Liver (tissue), 8 donors: ENCODE measurements at regions not wholly inside any gene's neighbourhood (a gene's known extent, or its start where the extent isn't known, plus 50 kb on each side); places are given as distances from the start of the nearest gene placed in this dataset.

Source experiments
- DNase-seq: peaks from one replicate; pipeline ENCODE4 v3.0.0-alpha.2; 2017; ENCODE audit warnings: low spot score
- H3K27ac ChIP-seq, 2 donors: one replicate each; pipeline ENCODE4 v1.7.0; 2013; ENCODE audit warnings: inconsistent platforms in 2 of 2, low read length in 2 of 2, control low read depth in 1 of 2, low read depth in 1 of 2, mild to moderate bottlenecking in 1 of 2
- H3K27me3 ChIP-seq, 4 donors: one replicate each; pipeline versions ENCODE4 v1.6.1 to v1.7.0; 2013; ENCODE audit warnings: low read length in 3 of 4, inconsistent platforms in 1 of 4, mild to moderate bottlenecking in 1 of 4, moderate library complexity in 1 of 4; ENCODE audit not compliant: control insufficient read depth in 4 of 4, insufficient read depth in 4 of 4
- H3K36me3 ChIP-seq, 4 donors: one replicate each; pipeline versions ENCODE4 v1.6.1 to v1.7.0; 2013; ENCODE audit warnings: low read length in 3 of 4, mild to moderate bottlenecking in 3 of 4, low read depth in 1 of 4, moderate library complexity in 1 of 4; ENCODE audit not compliant: control insufficient read depth in 4 of 4, insufficient read depth in 3 of 4
- H3K4me1 ChIP-seq, 4 donors: one replicate each; pipeline versions ENCODE4 v1.6.1 to v1.7.0; 2013; ENCODE audit warnings: low read length in 3 of 4, mild to moderate bottlenecking in 3 of 4, moderate library complexity in 1 of 4; ENCODE audit not compliant: control insufficient read depth in 4 of 4, insufficient read depth in 4 of 4
- H3K4me3 ChIP-seq, 3 donors: one replicate each; pipeline versions ENCODE4 v1.6.1 to v1.7.0; 2013; ENCODE audit warnings: low read length in 3 of 3, control low read depth in 1 of 3, low read depth in 1 of 3, mild to moderate bottlenecking in 1 of 3
- H3K9ac ChIP-seq, 2 donors: one replicate each; pipeline ENCODE4 v1.7.0; 2013; ENCODE audit warnings: low read length in 2 of 2, mild to moderate bottlenecking in 2 of 2, moderate library complexity in 2 of 2, control low read depth in 1 of 2, low read depth in 1 of 2
- H3K9me3 ChIP-seq, 4 donors: one replicate each; pipeline versions ENCODE4 v1.6.1 to v1.7.0; 2013; ENCODE audit warnings: low read length in 3 of 4; ENCODE audit not compliant: control insufficient read depth in 4 of 4
- ATF3 ChIP-seq: IDR thresholded peaks from 2 replicates; pipeline ENCODE4 v1.6.1; 2016; ENCODE audit warnings: antibody characterized with exemption
- EGR1 ChIP-seq, 2 donors: IDR thresholded peaks; 2 replicates each; pipeline ENCODE4 v1.6.1; 2016 to 2018; ENCODE audit warnings: antibody characterized with exemption in 2 of 2, low read depth in 2 of 2
- FOXA1 ChIP-seq: IDR thresholded peaks from 2 replicates; pipeline ENCODE4 v1.6.1; 2016; ENCODE audit warnings: antibody characterized with exemption
- FOXA2 ChIP-seq: IDR thresholded peaks from 2 replicates; pipeline ENCODE4 v1.6.1; 2016; ENCODE audit warnings: antibody characterized with exemption
- GABPA ChIP-seq, 2 donors: IDR thresholded peaks in 1 of 2; conservative IDR thresholded peaks in 1 of 2; 2 replicates each; pipeline ENCODE4 v1.6.1; 2016; ENCODE audit warnings: antibody characterized with exemption in 2 of 2, mild to moderate bottlenecking in 1 of 2, moderate library complexity in 1 of 2
- HNF4A ChIP-seq, 2 donors: conservative IDR thresholded peaks; 2 replicates each; pipeline ENCODE4 v1.6.1; 2016; ENCODE audit warnings: antibody characterized with exemption in 2 of 2, mild to moderate bottlenecking in 2 of 2
- HNF4G ChIP-seq: IDR thresholded peaks from 2 replicates; pipeline ENCODE4 v1.6.1; 2016; ENCODE audit warnings: antibody characterized with exemption
- JUND ChIP-seq, 2 donors: IDR thresholded peaks; 2 replicates each; pipeline ENCODE4 v1.6.1; 2016; ENCODE audit warnings: antibody characterized with exemption in 2 of 2
- RAD21 ChIP-seq, 2 donors: IDR thresholded peaks; 2 replicates each; pipeline ENCODE4 v1.6.1; 2016; ENCODE audit warnings: antibody characterized with exemption in 2 of 2, mild to moderate bottlenecking in 2 of 2
- REST ChIP-seq: IDR thresholded peaks from 2 replicates; pipeline ENCODE4 v1.6.1; 2016; ENCODE audit warnings: antibody characterized with exemption, mild to moderate bottlenecking
- RXRA ChIP-seq, 2 donors: IDR thresholded peaks; 2 replicates each; pipeline ENCODE4 v1.6.1; 2017 to 2018; ENCODE audit warnings: antibody characterized with exemption in 2 of 2, mild to moderate bottlenecking in 1 of 2
- SP1 ChIP-seq: IDR thresholded peaks from 2 replicates; pipeline ENCODE4 v1.6.1; 2018; ENCODE audit warnings: antibody characterized with exemption, mild to moderate bottlenecking
- YY1 ChIP-seq: IDR thresholded peaks from 2 replicates; pipeline ENCODE4 v1.6.1; 2016; ENCODE audit warnings: antibody characterized with exemption, mild to moderate bottlenecking
- WGBS: extraction: QIAGEN DNeasy Blood & Tissue Kit; methylation state at CpG from one replicate; pipeline ENCODE4 v1.1.7; 2013; 5-methylcytosine and 5-hydroxymethylcytosine counted together
- TF ChIP-seq, protein P1 (sequence below): fragments of 150-350 bp; IDR thresholded peaks from 2 replicates; pipeline ENCODE4 v1.5.1; 2017; ENCODE audit warnings: improper control_type of control experiment, low read depth, low read length; ENCODE audit not compliant: missing input control
- TF ChIP-seq, protein P2 (sequence below): IDR thresholded peaks from 2 replicates; pipeline ENCODE4 v1.6.1; 2016; ENCODE audit warnings: antibody characterized with exemption
- donor health status: healthy.
- donor health status: healthy.
- donor health status: healthy.
- donor health status: healthy.
- donor health status: healthy.

- TF ChIP-seq, protein P1, sequence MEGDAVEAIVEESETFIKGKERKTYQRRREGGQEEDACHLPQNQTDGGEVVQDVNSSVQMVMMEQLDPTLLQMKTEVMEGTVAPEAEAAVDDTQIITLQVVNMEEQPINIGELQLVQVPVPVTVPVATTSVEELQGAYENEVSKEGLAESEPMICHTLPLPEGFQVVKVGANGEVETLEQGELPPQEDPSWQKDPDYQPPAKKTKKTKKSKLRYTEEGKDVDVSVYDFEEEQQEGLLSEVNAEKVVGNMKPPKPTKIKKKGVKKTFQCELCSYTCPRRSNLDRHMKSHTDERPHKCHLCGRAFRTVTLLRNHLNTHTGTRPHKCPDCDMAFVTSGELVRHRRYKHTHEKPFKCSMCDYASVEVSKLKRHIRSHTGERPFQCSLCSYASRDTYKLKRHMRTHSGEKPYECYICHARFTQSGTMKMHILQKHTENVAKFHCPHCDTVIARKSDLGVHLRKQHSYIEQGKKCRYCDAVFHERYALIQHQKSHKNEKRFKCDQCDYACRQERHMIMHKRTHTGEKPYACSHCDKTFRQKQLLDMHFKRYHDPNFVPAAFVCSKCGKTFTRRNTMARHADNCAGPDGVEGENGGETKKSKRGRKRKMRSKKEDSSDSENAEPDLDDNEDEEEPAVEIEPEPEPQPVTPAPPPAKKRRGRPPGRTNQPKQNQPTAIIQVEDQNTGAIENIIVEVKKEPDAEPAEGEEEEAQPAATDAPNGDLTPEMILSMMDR, result no peak
- TF ChIP-seq RXRA (IDR thresholded peaks at IDR 0.05), result no peak
- no peak for TF ChIP-seq FOXA2
- TF ChIP-seq HNF4A (conservative IDR thresholded peaks at IDR 0.05), result no peak
- no peak for TF ChIP-seq JUND (IDR thresholded peaks at IDR 0.05)
- no peak for TF ChIP-seq ATF3
These were observed 544.7 kb upstream of the GBE1 start (continued) for GRCh38 chr3:82306189-82306588.

- H3K9ac ChIP-seq, result no peak overlapping the region
- no peak overlapping the region for H3K4me3 ChIP-seq
- no peaks in the 10 kb centered on the region for H3K4me1 ChIP-seq
- no peak overlapping the region for H3K27ac ChIP-seq
- no peaks in the 10 kb centered on the region for H3K9me3 ChIP-seq
- DNase-seq, result no peak
- no peaks in the 10 kb centered on the region for H3K36me3 ChIP-seq
- TF ChIP-seq YY1 (no peak), RAD21 (IDR thresholded peaks at IDR 0.05) (no peak), HNF4A (conservative IDR thresholded peaks at IDR 0.05) (no peak), GABPA (IDR thresholded peaks at IDR 0.05 in 1 of 2, conservative IDR thresholded peaks at IDR 0.05 in 1 of 2) (no peak), REST (no peak), FOXA1 (no peak), SP1 (no peak), JUND (IDR thresholded peaks at IDR 0.05) (no peak), ATF3 (no peak), EGR1 (IDR thresholded peaks at IDR 0.05; ENCODE audit: low read depth in 2 of 2) (no peak), HNF4G (no peak)
- TF ChIP-seq, protein P1, result no peak
- TF ChIP-seq, protein P2, sequence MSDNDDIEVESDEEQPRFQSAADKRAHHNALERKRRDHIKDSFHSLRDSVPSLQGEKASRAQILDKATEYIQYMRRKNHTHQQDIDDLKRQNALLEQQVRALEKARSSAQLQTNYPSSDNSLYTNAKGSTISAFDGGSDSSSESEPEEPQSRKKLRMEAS, result no peak
- 68% methylated on average over 3 of the region's 3 CpGs for WGBS
- H3K27me3 ChIP-seq, result no peaks in the 10 kb centered on the region
These were observed 533.2 kb upstream of the GBE1 start for GRCh38 chr3:82294609-82295008.
